Epithelial cell of proximal tubule (primary cell): ENCODE measurements at regions not wholly inside any gene's neighbourhood (a gene's known extent, or its start where the extent isn't known, plus 50 kb on each side); places are given as distances from the start of the nearest gene placed in this dataset.

Experiments used
- DNase-seq: peaks from one replicate; pipeline ENCODE4 v3.0.0-alpha.2; 2011; ENCODE audit warnings: low read depth
- H3K4me3 ChIP-seq: 2 replicates; pipeline ENCODE4 v1.5.1; 2011; ENCODE audit warnings: low read depth, mild to moderate bottlenecking, low read length
- TF ChIP-seq, protein P1 (sequence below): conservative IDR thresholded peaks from 2 replicates; pipeline ENCODE4 v1.5.1; 2012; ENCODE audit warnings: low read depth, mild to moderate bottlenecking, low read length

DNA sequence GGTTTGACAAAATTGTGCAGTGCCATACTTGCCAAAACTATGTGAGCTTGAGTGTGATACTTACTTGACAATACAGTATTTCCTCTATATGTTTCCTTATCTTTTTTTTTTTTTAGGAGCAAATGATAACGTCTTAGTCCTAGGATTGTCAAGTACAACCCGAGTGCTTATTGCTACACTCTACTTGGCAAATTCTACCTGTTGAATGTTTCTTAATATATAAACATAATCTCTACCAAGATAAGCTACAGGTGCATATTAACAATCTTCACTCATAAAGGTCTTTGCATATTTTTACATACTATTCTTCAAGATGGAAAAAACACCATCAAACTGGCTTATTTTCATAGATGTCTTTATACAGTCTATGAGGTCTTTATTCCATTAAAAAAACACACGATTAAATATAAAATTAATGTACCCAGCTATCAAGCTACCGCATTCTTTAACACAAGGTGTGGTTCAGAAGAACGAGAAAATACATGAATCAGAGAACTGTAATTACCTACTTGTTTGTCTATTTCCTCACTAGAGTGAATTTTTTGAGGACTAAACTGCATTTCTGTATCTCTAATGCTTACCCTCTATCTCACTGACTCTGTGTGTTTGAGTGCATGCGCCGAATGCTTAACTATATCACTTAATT is 76.1 kb upstream of the PDSS1 start:
- no peak for DNase-seq
- TF ChIP-seq, protein P1, sequence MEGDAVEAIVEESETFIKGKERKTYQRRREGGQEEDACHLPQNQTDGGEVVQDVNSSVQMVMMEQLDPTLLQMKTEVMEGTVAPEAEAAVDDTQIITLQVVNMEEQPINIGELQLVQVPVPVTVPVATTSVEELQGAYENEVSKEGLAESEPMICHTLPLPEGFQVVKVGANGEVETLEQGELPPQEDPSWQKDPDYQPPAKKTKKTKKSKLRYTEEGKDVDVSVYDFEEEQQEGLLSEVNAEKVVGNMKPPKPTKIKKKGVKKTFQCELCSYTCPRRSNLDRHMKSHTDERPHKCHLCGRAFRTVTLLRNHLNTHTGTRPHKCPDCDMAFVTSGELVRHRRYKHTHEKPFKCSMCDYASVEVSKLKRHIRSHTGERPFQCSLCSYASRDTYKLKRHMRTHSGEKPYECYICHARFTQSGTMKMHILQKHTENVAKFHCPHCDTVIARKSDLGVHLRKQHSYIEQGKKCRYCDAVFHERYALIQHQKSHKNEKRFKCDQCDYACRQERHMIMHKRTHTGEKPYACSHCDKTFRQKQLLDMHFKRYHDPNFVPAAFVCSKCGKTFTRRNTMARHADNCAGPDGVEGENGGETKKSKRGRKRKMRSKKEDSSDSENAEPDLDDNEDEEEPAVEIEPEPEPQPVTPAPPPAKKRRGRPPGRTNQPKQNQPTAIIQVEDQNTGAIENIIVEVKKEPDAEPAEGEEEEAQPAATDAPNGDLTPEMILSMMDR: no peak
- no peak overlapping the region for H3K4me3 ChIP-seq

DNA sequence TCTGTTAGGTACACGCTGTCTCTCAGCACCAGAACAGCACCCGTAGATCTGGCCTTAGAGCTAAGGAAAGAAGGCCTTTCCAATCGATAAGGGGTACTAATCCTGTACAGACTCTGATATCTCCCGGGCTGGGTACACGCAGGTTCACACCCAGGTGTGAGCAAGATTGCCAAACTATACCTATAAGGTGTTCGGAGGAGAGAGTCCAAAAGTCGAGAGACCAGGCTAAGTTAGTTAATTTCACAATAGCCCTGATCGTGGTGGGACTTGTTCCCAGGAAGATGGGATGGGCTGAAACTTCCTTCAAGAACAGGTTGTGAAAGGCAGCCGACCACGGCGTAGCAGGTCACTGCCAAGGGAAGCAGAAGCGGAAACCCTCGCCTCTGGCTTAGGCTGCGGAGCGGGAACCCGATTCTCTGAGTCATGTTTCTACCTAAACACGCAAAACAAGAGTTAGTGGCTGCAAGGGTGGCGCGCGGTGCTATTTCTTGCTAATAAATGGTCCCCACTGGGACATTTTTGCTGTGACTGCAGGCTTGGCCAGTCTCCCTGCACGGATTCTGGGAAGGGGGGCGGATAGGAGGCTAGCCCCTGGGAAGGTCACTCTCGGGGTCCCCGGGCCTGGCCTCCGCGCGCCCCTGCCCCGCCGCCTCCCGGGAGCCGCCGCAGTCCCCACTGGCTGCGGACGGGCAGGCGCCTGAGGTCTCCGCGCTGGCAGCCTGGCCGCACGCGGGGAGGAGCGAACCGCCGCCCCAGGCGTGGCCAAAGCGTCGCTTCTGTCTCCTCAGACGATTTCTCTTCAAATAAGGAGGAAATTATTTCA is 75.4 kb upstream of the PDSS1 start:
- DNase-seq: no peak
- H3K4me3 ChIP-seq: peak overlapping the region; percentile 53
- TF ChIP-seq, protein P1: no peak

DNA sequence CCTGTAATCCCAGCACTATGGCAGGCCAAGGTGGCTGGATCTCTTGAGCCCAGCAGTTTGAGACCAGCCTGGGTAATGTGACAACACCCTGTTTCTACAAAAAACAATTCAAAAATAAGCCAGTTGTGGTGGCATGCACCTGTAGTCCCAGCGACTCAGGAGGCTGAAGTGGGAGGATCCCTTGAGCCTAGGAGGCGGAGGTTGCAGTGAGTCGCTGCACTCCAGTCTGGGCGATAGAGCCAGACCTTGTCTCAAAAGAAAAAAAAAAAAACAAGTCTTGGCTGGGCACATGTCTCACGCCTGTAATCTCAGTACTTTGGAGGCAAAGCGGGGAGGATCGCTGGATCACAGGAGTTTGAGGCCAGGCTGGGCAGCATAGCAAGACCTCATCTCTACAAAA is 74.6 kb upstream of the PDSS1 start:
- TF ChIP-seq, protein P1: no peak
- peak overlapping the region; percentile 53 for H3K4me3 ChIP-seq
- DNase-seq: no peak

DNA sequence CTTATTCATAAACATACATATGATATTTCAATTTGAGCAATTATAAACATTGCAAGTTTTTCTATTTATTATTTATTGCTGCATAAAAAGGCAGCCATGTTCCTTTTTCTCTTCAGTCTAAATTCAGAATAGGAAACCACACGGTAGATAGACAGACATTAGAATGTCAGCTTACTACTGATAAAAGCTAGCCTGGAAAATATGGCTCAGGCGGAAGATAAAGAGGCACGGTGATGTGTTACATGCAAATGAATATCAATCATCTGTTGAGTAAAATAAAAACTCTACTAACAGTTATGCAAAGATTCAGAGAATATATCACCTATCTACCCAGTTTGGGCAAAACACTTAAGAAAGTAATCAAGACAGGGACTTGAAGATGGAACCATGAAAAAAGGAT is 73.5 kb upstream of the PDSS1 start:
- no peak for DNase-seq
- TF ChIP-seq, protein P1: no peak
- no peak overlapping the region for H3K4me3 ChIP-seq

DNA sequence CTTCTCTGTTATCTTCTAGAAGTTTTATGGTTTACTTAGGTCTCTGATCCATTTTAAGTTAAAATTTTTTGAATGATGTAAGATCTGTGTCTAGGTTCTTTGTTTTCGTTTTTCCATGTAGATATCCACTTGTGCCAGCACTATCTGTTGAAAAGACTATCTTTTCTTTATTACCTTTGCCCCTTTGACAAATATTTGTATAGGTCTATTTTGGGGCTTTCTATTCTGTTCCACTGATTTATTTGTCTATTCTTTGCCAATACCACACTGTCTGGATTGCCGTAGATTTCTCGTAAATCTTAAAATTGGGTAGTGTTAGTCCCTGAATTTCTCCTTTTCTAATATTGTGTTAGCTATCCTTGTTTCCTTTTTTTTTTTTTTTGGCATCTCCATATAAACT is 71.4 kb upstream of the PDSS1 start:
- H3K4me3 ChIP-seq: no peak overlapping the region
- TF ChIP-seq, protein P1: no peak
- no peak for DNase-seq

DNA sequence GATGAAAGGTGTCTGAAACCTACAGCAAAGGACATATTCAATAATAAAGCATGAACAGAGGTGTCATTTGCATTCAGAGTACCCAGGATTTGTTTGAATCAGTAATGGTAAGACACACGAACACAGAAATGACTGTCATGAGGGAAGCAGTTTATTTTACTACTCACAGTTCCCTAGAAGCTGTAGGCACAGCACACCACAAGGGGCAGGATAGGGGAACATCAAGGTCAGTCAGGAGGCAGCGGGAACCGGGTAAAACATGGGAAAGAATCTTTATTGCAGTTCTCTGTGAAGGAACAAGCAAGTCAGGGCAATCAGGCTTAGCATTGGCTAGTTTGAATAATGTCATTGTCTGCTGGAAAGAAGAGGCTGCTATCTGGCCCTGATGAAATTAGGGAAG is 70.2 kb upstream of the PDSS1 start:
- no peak for DNase-seq
- TF ChIP-seq, protein P1: peak; percentile 35
- no peak overlapping the region for H3K4me3 ChIP-seq
